DMS53 treated with DMSO at 0.1 percent for 48 hours (cell line): ENCODE measurements at regions not wholly inside any gene's neighbourhood (a gene's known extent, or its start where the extent isn't known, plus 50 kb on each side); places are given as distances from the start of the nearest gene placed in this dataset.

Experiments used
- DNase-seq: peaks from one replicate; lab custom pipeline; 2025; ENCODE audit not compliant: unreplicated experiment; lab: John Stamatoyannopoulos, UW

DNA sequence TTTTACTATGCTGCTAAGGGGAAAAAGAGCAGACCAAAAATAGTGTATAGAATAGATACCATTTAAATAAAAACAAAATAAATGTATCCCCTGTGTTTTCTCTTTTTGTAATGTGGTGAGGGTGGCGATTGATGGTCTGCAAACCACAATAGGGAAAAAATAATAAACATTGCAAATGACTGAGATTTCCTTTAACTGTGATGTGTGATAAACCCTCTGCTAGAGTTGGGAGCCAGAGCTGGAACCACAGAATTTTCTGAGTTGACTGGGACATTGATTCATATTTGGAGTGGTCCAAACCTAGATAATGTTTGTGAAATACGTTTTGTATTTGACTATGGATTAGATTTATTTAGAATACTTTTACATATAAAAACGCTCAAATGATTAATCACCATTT, 70.6 kb upstream of the PTGFR start:
- no peak for DNase-seq

DNA sequence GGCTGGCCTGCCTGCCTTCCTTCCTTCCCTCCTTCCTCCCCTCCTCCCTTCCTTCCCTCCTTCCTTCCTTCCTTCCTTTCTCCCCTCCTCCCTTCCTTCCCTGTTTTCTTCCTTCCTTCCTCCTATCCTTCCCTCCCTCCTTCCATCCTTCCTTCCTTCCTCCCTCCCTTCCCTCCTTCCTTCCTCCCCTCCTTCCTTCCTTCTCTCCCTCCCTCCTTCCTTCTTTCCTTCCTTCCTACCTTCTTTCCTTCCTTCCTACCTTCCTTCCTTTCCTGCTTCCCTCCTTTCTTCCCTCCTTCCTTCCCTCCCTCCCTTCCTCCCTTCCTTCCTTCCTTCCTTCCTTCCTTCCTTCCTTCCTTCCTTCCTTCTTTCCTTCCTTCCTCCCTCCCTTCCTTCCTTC, 70.1 kb upstream of the PTGFR start:
- no peak for DNase-seq

- DNase-seq: no peak
Measured at GRCh38 chr1:78424720-78425119, 66.1 kb upstream of the PTGFR start.

- DNase-seq: no peak
Measured at GRCh38 chr1:78426408-78426807, 64.4 kb upstream of the PTGFR start.

DNA sequence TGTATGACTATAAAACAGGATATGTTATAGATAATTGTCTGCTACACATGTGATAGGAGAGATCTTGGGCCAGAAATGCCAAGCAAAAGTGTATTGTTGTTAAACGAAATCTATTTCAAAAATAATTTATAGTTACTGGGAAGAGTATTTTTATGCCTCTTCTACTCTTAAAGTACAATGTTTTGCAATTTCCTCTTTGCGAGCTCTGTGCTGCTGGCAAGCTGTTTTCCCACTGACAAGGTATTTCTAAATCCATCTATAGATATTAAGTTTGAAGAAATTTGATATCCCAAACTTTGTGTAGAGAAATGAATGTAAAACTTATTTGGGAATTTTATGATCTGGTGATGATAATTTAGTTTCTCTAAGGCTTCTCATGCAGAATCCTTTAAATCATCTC, 63.3 kb upstream of the PTGFR start:
- no peak for DNase-seq

DNA sequence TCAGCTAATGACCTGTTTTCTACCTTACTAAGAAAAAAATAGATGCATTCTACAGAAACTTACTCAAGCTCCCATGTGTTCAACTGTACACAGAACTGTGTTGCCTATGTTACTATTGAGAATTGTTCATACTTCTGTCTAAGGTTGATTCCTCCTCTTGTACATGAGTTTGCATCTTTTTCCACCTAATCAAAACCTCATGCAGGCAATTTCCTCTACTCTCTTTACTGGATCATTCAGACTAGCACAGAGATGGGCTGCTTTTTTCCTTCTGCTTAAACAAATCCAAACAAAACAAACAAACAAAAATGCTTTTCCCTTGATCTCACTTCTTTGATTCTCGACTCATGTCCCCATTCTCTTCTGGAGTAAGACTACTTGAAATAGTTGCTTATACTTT, 58.8 kb upstream of the PTGFR start:
- DNase-seq: no peak

- no peak for DNase-seq
Measured at GRCh38 chr1:78434351-78434750, 56.4 kb upstream of the PTGFR start.

DNA sequence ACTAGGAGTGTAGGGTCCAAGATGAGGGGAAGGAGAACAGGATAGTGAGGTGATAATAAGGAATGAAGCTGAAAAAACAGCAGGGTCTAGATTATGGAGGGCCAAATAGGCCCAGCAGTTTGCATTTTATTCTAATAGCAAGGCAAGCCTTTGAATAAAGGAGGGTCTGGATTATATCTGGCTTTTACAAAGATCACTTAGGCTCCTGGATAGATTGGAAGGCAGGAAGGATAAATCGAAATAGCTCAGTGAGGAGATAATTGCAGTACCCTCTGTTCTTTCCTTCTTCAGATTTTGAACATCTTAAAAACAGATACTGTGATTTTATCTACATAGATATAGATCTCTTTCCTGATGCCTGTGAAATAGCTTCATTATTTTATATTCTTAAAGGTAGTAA, 53.8 kb upstream of the PTGFR start:
- no peak for DNase-seq

DNA sequence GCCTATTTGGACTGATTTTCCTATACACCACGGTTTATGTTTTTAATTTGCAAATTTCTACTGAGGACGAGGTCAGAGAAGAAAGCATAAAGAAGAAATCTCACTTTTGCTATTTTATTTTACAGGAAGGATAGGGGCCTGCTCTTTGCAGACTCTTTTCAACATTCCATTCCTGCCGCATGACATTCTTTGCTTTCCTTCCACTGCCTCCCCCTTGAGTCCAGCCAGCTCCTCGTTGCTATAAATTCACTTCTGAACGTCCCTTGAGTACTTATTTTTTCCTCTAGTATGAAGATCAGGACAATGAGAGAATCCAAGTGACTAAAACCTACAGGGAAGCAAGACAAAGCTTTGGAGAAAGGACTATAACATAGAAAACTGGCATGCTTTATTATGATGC, 53.4 kb upstream of the PTGFR start:
- no peak for DNase-seq

GRCh38 chr1:78437941-78438340, 52.8 kb upstream of the PTGFR start:
- DNase-seq: peak; percentile 22

DNA sequence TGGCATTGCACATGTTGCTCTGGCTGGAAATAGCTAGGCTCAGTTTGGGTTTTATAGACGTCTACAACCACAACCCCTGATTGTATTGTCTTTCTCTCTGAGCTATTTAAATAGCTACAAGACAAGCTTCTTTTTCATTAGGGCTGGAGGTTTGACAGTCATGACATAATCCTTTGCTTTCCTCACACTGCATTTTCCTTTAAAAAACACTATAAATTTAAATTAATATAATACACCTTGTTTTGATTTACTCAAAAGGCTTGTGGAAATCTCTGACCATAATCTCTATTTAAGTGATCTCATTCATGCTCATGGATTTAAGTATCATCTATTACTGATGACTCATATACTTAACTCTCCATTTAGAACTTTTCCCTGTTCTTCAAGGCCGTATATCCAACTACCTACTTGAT, 50.4 kb upstream of the PTGFR start:
- peak; percentile 33 for DNase-seq
